ENCODE measurements at regions not wholly inside any gene's neighbourhood (a gene's known extent, or its start where the extent isn't known, plus 50 kb on each side); places are given as distances from the start of the nearest gene placed in this dataset.

- ChIA-PET CTCF (no interaction called here), POLR2A (no interaction called here)
- no peaks in the 10 kb centered on the region; the same call in 1 of the 2 replicates for H3K27me3 ChIP-seq (ENCODE audit: control insufficient read depth, insufficient read depth, low read length)
Measured at GRCh38 chr21:41667136-41667535, 99.7 kb downstream of the RIPK4 start.

GRCh38 chr21:41666641-41667081 is 100.2 kb downstream of the RIPK4 start:
- no peak for DNase-seq (ENCODE audit: low read depth)
- ChIA-PET POLR2A (no interaction called here), CTCF (no interaction called here)
- Histone ChIP-seq H3K4me3 (ENCODE audit: low read depth, low read length) (no peak overlapping the region), H3K36me3 (ENCODE audit: control insufficient read depth, insufficient read depth, low read length) (no peaks in the 10 kb centered on the region), H3K27me3 (ENCODE audit: control insufficient read depth, insufficient read depth, low read length) (no peaks in the 10 kb centered on the region; the same call in 1 of the 2 replicates)
- no peak for TF ChIP-seq CTCF (IDR thresholded peaks at IDR 0.05; ENCODE audit: insufficient read depth, low read depth, low read length)

More at GRCh38 chr21:41667136-41667535, 99.7 kb downstream of the RIPK4 start:
- no peak for TF ChIP-seq CTCF (IDR thresholded peaks at IDR 0.05; ENCODE audit: insufficient read depth, low read depth, low read length)
- Histone ChIP-seq H3K4me3 (ENCODE audit: low read depth, low read length) (no peak overlapping the region), H3K36me3 (ENCODE audit: control insufficient read depth, insufficient read depth, low read length) (no peaks in the 10 kb centered on the region)
- no peak for DNase-seq (ENCODE audit: low read depth)

- Histone ChIP-seq H3K4me3 (ENCODE audit: low read depth, low read length) (no peak overlapping the region), H3K27me3 (ENCODE audit: control insufficient read depth, insufficient read depth, low read length) (no peaks in the 10 kb centered on the region; the same call in 1 of the 2 replicates), H3K36me3 (ENCODE audit: control insufficient read depth, insufficient read depth, low read length) (no peaks in the 10 kb centered on the region)
- ChIA-PET CTCF (no interaction called here), POLR2A (no interaction called here)
- TF ChIP-seq CTCF (IDR thresholded peaks at IDR 0.05; ENCODE audit: insufficient read depth, low read depth, low read length) = no peak
- DNase-seq (ENCODE audit: low read depth) = no peak
Measured at GRCh38 chr21:41665766-41666595, 100.9 kb downstream of the RIPK4 start.

- POLR2A ChIA-PET = no interaction called here
- no peak for TF ChIP-seq CTCF (IDR thresholded peaks at IDR 0.05; ENCODE audit: insufficient read depth, low read depth, low read length)
- CTCF ChIA-PET = no interaction called here
Measured at GRCh38 chr21:41664881-41665765, 101.7 kb downstream of the RIPK4 start.

More at GRCh38 chr21:41664881-41665765, 101.7 kb downstream of the RIPK4 start:
- Histone ChIP-seq H3K36me3 (ENCODE audit: control insufficient read depth, insufficient read depth, low read length) (no peaks in the 10 kb centered on the region), H3K4me3 (ENCODE audit: low read depth, low read length) (no peak overlapping the region), H3K27me3 (ENCODE audit: control insufficient read depth, insufficient read depth, low read length) (no peaks in the 10 kb centered on the region)
- DNase-seq (ENCODE audit: low read depth) = peak; percentile 65
